GM12872 (cell line): ENCODE measurements at regions not wholly inside any gene's neighbourhood (a gene's known extent, or its start where the extent isn't known, plus 50 kb on each side); places are given as distances from the start of the nearest gene placed in this dataset.

Experiments
- CTCF ChIP-seq: IDR thresholded peaks from 3 replicates; pipeline ENCODE4 v1.5.1; 2011; ENCODE audit warnings: low read depth, mild to moderate bottlenecking, low read length, moderate library complexity; ENCODE audit not compliant: insufficient read depth

DNA sequence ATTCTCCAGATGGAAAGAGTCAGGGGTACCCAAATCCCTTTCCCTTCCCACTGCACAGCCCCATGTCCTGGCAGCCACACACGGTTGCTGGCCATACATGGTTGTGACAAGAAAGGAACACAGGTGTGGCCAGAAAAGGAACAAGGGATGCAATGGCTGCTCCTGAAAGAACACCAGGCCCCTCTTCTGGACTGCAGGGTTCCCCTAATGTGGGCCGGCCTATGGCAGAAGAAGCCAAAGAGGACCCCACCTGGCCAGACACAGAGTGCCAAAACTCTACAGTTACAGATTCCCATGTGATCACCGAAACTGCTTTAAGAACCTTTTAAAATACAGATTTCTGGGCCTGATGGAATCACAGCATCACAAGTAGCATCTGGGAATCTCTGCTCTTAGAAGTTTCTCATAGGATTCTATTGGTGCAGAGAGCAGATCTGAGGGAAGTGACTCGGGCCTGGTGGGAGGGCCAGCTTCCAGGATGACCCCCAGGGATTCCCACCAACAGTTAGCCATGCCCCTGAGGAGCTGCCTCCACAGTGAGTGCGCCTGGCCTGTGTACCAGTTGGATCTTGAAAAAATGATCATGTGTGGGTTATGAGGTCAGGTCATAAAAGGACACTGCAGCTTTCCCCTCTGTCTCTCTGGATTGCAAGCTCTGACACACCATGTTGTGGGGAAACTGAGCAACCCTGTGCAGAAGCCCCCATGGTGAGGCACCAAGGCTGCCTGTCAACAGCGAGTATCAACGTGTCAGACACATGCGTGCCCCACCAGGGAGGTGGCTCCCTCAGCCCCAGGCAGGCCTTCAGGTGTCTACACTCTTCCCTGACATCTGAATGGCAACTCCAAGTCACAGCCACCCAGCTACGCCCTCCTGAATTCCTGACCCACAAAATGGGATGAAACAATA is 89.6 kb upstream of the LANCL2 start:
- no peak for TF ChIP-seq CTCF

DNA sequence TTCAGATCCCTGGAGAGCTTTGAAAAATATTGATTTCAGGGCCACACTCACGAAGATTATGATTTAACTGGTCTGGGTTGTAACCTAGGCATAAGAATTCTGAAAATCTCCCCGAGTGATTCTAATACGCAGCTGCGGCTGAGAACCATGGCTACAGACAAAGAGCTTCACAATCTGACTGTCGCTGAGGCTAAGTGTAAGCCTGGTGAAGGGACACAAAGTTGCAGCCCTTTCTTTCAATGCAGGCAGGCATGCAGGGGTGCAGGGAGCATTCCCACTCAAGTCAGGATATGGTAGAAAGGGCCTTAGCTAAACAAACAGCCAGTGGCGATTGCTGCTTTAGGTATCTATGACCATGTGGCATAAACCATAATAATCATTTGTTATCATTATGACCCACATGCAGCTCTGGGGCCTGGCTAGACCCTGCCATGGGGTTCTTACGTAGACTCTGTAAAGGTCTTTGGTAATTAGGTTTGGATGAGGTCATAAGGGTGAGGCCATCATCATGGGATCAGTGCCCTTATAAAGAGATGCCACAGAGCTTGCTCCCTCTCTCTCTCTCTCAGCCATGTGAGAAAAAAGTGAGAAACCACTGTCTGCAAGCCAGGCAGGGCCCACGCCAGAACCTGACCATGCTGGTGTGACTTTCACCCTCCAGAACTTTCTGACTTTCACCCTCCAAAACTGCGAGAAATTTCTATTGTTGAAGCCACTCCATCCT is 88.4 kb upstream of the LANCL2 start:
- TF ChIP-seq CTCF, result no peak

GRCh38 chr7:55277916-55278315 is 87.2 kb upstream of the LANCL2 start:
- no peak for TF ChIP-seq CTCF

DNA sequence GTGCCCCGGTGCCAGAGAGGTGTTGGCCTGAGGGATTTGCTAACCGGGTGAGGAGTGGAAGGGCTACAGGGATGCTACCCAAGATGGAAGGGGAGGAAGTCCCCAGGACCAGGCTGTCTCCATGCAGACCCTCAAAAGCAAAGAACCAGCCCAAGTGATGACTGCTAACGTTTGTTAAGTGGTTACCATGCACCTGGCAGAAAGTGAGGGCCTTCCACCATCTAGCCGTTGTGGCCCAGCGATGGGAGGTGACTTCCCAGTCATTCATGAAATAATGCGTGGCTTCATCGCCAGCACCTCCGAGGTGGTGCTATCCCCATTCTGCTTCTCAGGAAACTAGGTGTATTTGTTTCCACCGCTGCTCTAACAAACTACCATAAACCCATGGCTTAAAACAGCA is 86.8 kb upstream of the LANCL2 start:
- no peak for TF ChIP-seq CTCF

- TF ChIP-seq CTCF, result no peak
Observed at GRCh38 chr7:55279080-55279845, 85.9 kb upstream of the LANCL2 start.

GRCh38 chr7:55280031-55280454 is 85.1 kb upstream of the LANCL2 start:
- TF ChIP-seq CTCF, result peak; percentile 57; the same call in 2 of the 3 replicates

DNA sequence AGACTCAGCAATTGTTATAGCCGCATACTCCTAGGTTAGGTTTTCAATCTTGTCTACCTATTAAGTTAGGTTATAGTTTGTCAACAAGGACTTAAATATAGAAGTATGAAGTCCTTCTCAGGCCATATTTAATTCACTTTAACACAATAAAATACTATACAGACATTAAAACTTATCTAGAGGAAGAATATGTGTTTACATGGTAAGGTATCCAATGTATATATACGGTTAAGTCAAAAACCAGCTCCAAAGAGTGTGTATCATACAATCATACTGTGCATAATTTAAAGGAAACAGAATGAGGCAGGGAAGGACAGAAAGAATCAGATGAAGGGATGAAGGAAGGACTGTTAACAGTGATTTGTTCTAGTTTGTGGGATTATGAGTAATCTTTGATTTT is 79.5 kb upstream of the LANCL2 start:
- TF ChIP-seq CTCF, result no peak
